Mesenchymal stem cell (in vitro differentiated cells and primary cell): ENCODE measurements at regions not wholly inside any gene's neighbourhood (a gene's known extent, or its start where the extent isn't known, plus 50 kb on each side); places are given as distances from the start of the nearest gene placed in this dataset.

Experiments used
- DNase-seq: peaks from one replicate; pipeline ENCODE4 v3.0.0-alpha.2; 2013
- H2AFZ ChIP-seq: one replicate; pipeline ENCODE4 v1.6.1; 2013; ENCODE audit warnings: low read depth, mild to moderate bottlenecking, control low read depth, inconsistent platforms, low read length, moderate library complexity
- H2AK5ac ChIP-seq: 2 replicates; pipeline ENCODE4 v1.6.1; 2013; ENCODE audit warnings: low read length, moderate library complexity, mild to moderate bottlenecking, inconsistent platforms; ENCODE audit not compliant: severe bottlenecking
- H2BK120ac ChIP-seq: one replicate; pipeline ENCODE4 v1.6.1; 2013; ENCODE audit warnings: low read depth, mild to moderate bottlenecking, inconsistent platforms, low read length, moderate library complexity
- H2BK12ac ChIP-seq, 2 experiments: one replicate each; pipeline ENCODE4 v1.6.1; 2013; ENCODE audit warnings: inconsistent platforms in 2 of 2, low read length in 2 of 2, mild to moderate bottlenecking in 2 of 2, moderate library complexity in 2 of 2, control low read depth in 1 of 2
- H2BK15ac ChIP-seq: one replicate; pipeline ENCODE4 v1.6.1; 2013; ENCODE audit warnings: mild to moderate bottlenecking, low read depth, inconsistent platforms; ENCODE audit not compliant: poor library complexity, severe bottlenecking
- H2BK5ac ChIP-seq: 2 replicates; pipeline ENCODE4 v1.6.1; 2013; ENCODE audit warnings: low read depth, mild to moderate bottlenecking, low read length, control low read depth, inconsistent platforms; ENCODE audit not compliant: poor library complexity, severe bottlenecking
- H3K14ac ChIP-seq, 2 experiments: one replicate each; pipeline ENCODE4 v1.6.1; 2013; ENCODE audit warnings: inconsistent platforms in 2 of 2, low read length in 2 of 2, control low read depth in 1 of 2, mild to moderate bottlenecking in 1 of 2, moderate library complexity in 1 of 2
- H3K18ac ChIP-seq, 2 experiments: one replicate each; pipeline ENCODE4 v1.6.1; 2013; ENCODE audit warnings: inconsistent platforms in 2 of 2, low read length in 2 of 2, control low read depth in 1 of 2, low read depth in 1 of 2, mild to moderate bottlenecking in 1 of 2
- H3K23ac ChIP-seq, 2 experiments: one replicate each; pipeline ENCODE4 v1.6.1; 2013; ENCODE audit warnings: inconsistent platforms in 2 of 2, low read length in 2 of 2, mild to moderate bottlenecking in 2 of 2, moderate library complexity in 2 of 2, control low read depth in 1 of 2
- H3K27ac ChIP-seq: 2 replicates; pipeline ENCODE4 v1.5.1; 2013; ENCODE audit warnings: mild to moderate bottlenecking, moderate library complexity, low read length, control low read depth, inconsistent platforms; ENCODE audit not compliant: poor library complexity, severe bottlenecking
- H3K27me3 ChIP-seq, 2 experiments: 2 replicates each; pipeline versions ENCODE4 v1.6.1 to v1.7.0; 2013; ENCODE audit warnings: low read length in 2 of 2, mild to moderate bottlenecking in 2 of 2, moderate library complexity in 2 of 2, control low read depth in 1 of 2, inconsistent platforms in 1 of 2; ENCODE audit not compliant: control insufficient read depth in 1 of 2, insufficient read depth in 1 of 2
- H3K36me3 ChIP-seq, 2 experiments: 2 replicates each; pipeline versions ENCODE4 v1.6.1 to v1.7.0; 2013; ENCODE audit warnings: low read length in 2 of 2, control low read depth in 1 of 2, inconsistent platforms in 1 of 2, low read depth in 1 of 2, mild to moderate bottlenecking in 1 of 2; ENCODE audit not compliant: insufficient read depth in 2 of 2, control insufficient read depth in 1 of 2
- H3K4ac ChIP-seq, 2 experiments: one replicate each; pipeline ENCODE4 v1.6.1; 2013; ENCODE audit warnings: inconsistent platforms in 2 of 2, low read length in 2 of 2, mild to moderate bottlenecking in 2 of 2, moderate library complexity in 2 of 2, control low read depth in 1 of 2, low read depth in 1 of 2
- H3K4me1 ChIP-seq: 2 replicates; pipeline ENCODE4 v1.6.1; 2013; ENCODE audit warnings: low read depth, low read length, control low read depth; ENCODE audit not compliant: control insufficient read depth, insufficient read depth
- H3K4me2 ChIP-seq: 2 replicates; pipeline ENCODE4 v1.6.1; 2013; ENCODE audit warnings: low read length, mild to moderate bottlenecking, inconsistent platforms; ENCODE audit not compliant: poor library complexity, severe bottlenecking
- H3K4me3 ChIP-seq, 2 experiments: 2 replicates each; pipeline versions ENCODE4 v1.5.1 to v1.7.0; 2013; ENCODE audit warnings: low read length in 2 of 2, mild to moderate bottlenecking in 2 of 2, control low read depth in 1 of 2, low read depth in 1 of 2; ENCODE audit not compliant: insufficient read depth in 1 of 2
- H3K79me1 ChIP-seq: replicated peaks from 2 replicates; pipeline ENCODE4 v1.6.1; 2013; ENCODE audit warnings: mild to moderate bottlenecking, control low read depth, low read length, inconsistent platforms; ENCODE audit not compliant: poor library complexity, severe bottlenecking
- H3K9ac ChIP-seq: 2 replicates; pipeline ENCODE4 v1.7.0; 2013; ENCODE audit warnings: mild to moderate bottlenecking, low read length, moderate library complexity
- H3K9me3 ChIP-seq: 2 replicates; pipeline ENCODE4 v1.7.0; 2013; ENCODE audit warnings: mild to moderate bottlenecking, low read length; ENCODE audit not compliant: control insufficient read depth
- H4K8ac ChIP-seq: one replicate; pipeline ENCODE4 v1.6.1; 2013; ENCODE audit warnings: inconsistent platforms, mild to moderate bottlenecking, low read length, moderate library complexity
- H4K91ac ChIP-seq: one replicate; pipeline ENCODE4 v1.6.1; 2013; ENCODE audit warnings: mild to moderate bottlenecking, low read length, inconsistent platforms
- whole genome bisulfite sequencing: methylation state at CpG from one replicate; pipeline ENCODE4 v1.1.7; 2013; ENCODE audit warnings: mixed read lengths; 5-methylcytosine and 5-hydroxymethylcytosine counted together

DNA sequence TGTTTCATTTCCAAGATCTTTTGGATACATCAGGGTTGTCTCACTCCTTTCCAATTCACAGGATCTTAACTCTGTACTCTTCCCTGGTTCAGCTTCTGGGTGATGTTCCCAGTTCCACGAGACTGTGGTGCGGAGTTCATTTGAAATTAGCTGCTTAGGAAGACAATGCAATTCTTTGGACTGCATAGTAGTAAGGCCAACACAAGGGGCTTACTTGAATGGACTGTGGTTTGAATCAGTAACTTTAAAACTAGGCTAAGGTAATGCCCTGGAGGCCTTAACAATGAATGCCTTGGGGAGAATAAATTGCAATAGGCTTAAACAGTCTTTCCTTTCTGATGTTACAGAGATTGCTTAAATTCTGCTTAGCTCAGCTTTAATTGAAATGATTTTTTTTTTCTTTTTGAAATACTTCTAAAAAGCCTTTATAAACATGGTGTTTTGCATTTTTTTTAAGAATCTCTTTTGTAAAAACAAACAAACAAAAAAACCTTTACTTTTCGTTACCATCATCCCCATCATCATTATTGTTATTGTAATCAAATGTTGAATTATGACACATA, 133.8 kb upstream of the MEF2C start:
- H3K4me1 ChIP-seq: no peaks in the 10 kb centered on the region
- no peak overlapping the region for H2BK12ac ChIP-seq
- no peak overlapping the region for H3K4ac ChIP-seq
- no peaks in the 10 kb centered on the region for H3K36me3 ChIP-seq
- WGBS: 93% methylated on average over 2 of the region's 3 CpGs
- H2BK5ac ChIP-seq: no peak overlapping the region
- H3K27me3 ChIP-seq: no peaks in the 10 kb centered on the region
- no peak overlapping the region for H3K18ac ChIP-seq
- no peak overlapping the region for H3K4me2 ChIP-seq
- H2AFZ ChIP-seq: no peak overlapping the region
- no peaks in the 10 kb centered on the region for H3K9me3 ChIP-seq
- H4K8ac ChIP-seq: no peak overlapping the region
- H2AK5ac ChIP-seq: no peak overlapping the region
- no peak overlapping the region for H3K9ac ChIP-seq
- no peak for DNase-seq
- H2BK15ac ChIP-seq: no peak overlapping the region
- no peak overlapping the region for H2BK120ac ChIP-seq
- no peaks in the 10 kb centered on the region for H3K79me1 ChIP-seq
- H3K4me3 ChIP-seq: no peak overlapping the region
- no peak overlapping the region for H3K27ac ChIP-seq
- no peak overlapping the region for H3K23ac ChIP-seq
- H3K14ac ChIP-seq: no peak overlapping the region
- H4K91ac ChIP-seq: no peak overlapping the region

DNA sequence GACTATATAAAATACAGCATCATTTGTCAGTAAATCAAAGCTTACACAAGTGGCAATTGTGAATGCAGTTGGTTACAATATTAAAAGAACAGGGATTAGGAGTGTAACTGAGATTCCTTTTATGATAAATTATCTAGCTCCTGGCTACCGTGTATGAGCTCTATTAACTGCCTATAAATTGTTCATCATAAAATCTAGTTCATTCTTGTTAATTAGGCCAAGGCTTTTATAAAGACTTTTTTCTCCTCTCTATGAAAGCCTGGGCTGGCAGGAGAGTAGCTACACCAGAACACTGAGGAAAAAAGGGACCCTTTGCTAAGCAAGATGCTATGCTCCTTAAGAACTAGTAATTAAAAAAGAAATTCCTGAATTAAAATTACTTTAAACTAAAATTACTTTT, 132.4 kb upstream of the MEF2C start:
- Histone ChIP-seq H3K27ac (no peak overlapping the region), H2BK12ac (no peak overlapping the region), H4K91ac (no peak overlapping the region), H3K4ac (no peak overlapping the region), H3K4me2 (no peak overlapping the region), H3K9ac (no peak overlapping the region), H3K4me3 (no peak overlapping the region), H3K4me1 (no peaks in the 10 kb centered on the region), H2BK15ac (no peak overlapping the region), H3K18ac (no peak overlapping the region), H2AFZ (no peak overlapping the region), H3K23ac (no peak overlapping the region), H3K79me1 (no peaks in the 10 kb centered on the region), H3K36me3 (no peaks in the 10 kb centered on the region), H2BK120ac (no peak overlapping the region), H3K14ac (no peak overlapping the region), H3K9me3 (no peaks in the 10 kb centered on the region), H3K27me3 (no peaks in the 10 kb centered on the region), H2AK5ac (no peak overlapping the region), H4K8ac (no peak overlapping the region), H2BK5ac (no peak overlapping the region)
- WGBS: no CpG with 5 or more reads among the region's 1 CpG
- DNase-seq: no peak

DNA sequence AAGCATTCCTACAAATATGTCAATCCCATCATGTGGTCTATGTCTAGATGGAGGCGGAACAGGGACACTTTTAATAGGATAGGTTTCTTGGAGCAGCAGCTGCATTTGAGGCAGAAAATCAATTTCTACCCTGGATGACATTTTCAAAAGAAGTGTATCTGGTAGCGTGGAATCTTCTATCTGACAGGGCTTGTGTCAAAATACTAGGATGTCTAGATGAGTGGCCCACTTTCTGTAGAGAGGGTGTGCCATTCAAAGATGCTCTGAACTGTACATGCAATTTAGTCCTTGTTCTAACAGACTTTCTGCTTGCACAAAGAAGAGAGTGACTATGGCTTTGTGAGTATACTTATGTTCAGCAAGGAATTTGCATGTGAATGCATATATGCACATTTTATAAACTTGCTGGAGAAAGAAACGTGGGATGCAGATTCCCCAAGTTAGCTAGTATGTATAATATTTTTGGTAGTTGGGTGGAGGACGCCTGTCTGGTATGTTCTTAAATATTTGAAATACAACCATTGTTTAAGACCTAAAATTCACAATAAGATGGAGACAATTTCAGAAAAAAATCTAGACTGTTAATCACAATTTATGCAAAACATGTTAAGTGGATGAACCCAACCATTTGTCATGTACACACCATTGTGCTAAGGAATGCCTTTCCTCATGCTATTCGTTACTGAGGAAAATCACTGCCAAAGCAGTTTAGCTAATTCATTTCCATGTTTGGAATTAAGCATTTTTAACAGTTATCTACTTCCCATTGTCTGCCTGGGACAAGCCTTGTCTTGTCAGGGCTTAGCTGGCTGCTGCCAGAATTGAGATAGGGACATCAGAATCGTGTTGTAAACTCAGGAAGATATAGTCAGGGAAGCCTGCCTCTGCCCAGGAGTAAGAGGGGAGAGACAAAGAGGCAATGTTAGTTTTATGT, 129.1 kb upstream of the MEF2C start:
- H2BK120ac ChIP-seq: no peak overlapping the region
- no peak for DNase-seq
- 89% methylated on average over 4 of the region's 6 CpGs for WGBS
- no peaks in the 10 kb centered on the region for H3K36me3 ChIP-seq
- H2BK12ac ChIP-seq: no peak overlapping the region
- H3K4me3 ChIP-seq: no peak overlapping the region
- H3K9me3 ChIP-seq: no peaks in the 10 kb centered on the region
- H2AK5ac ChIP-seq: no peak overlapping the region
- no peak overlapping the region for H4K91ac ChIP-seq
- no peak overlapping the region for H3K9ac ChIP-seq
- no peak overlapping the region for H2AFZ ChIP-seq
- H4K8ac ChIP-seq: no peak overlapping the region
- no peaks in the 10 kb centered on the region for H3K79me1 ChIP-seq
- no peak overlapping the region for H3K23ac ChIP-seq
- H3K27ac ChIP-seq: no peak overlapping the region
- no peaks in the 10 kb centered on the region for H3K4me1 ChIP-seq
- H2BK5ac ChIP-seq: no peak overlapping the region
- no peak overlapping the region for H2BK15ac ChIP-seq
- H3K4me2 ChIP-seq: no peak overlapping the region
- no peak overlapping the region for H3K14ac ChIP-seq
- no peak overlapping the region for H3K18ac ChIP-seq
- H3K4ac ChIP-seq: no peak overlapping the region
- no peaks in the 10 kb centered on the region for H3K27me3 ChIP-seq

DNA sequence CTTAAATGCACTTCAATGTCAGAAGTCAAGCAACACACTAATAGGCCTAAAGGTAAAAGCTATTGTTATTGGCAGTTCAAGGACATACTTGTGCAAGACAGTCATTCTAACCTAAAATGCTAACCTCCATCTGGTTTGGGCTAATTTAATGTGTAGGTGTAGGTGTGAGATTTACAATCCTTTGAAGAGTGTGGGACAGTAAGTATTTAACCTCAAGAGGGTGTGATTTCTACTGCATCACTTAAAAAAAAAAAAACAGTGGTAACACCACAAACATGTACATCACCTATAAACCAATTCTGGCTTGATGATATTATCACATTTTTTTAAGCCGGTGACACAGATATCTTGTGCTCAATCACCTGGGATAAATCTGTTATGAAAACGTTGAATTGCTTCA, 127.5 kb upstream of the MEF2C start:
- H3K4me1 ChIP-seq: no peaks in the 10 kb centered on the region
- no peak overlapping the region for H3K27ac ChIP-seq
- H2AFZ ChIP-seq: no peak overlapping the region
- H2AK5ac ChIP-seq: no peak overlapping the region
- H3K23ac ChIP-seq: no peak overlapping the region
- H3K9me3 ChIP-seq: no peaks in the 10 kb centered on the region
- no peak overlapping the region for H4K91ac ChIP-seq
- H3K18ac ChIP-seq: no peak overlapping the region
- no peak overlapping the region for H3K4me3 ChIP-seq
- no peak overlapping the region for H2BK120ac ChIP-seq
- no peak overlapping the region for H4K8ac ChIP-seq
- no peak overlapping the region for H3K4ac ChIP-seq
- no peak overlapping the region for H2BK5ac ChIP-seq
- WGBS: 100% methylated on average over 1 of the region's 2 CpGs
- H2BK15ac ChIP-seq: no peak overlapping the region
- H3K9ac ChIP-seq: no peak overlapping the region
- H3K4me2 ChIP-seq: no peak overlapping the region
- no peak for DNase-seq
- no peak overlapping the region for H2BK12ac ChIP-seq
- H3K27me3 ChIP-seq: no peaks in the 10 kb centered on the region
- H3K14ac ChIP-seq: no peak overlapping the region
- no peaks in the 10 kb centered on the region for H3K79me1 ChIP-seq
- no peaks in the 10 kb centered on the region for H3K36me3 ChIP-seq
